OCI-LY1 (cell line): ENCODE measurements at regions not wholly inside any gene's neighbourhood (a gene's known extent, or its start where the extent isn't known, plus 50 kb on each side); places are given as distances from the start of the nearest gene placed in this dataset.

Experiments used
- H2AFZ ChIP-seq: fragments of 200-600 bp; sonication (generic), shearing (Covaris generic); 2 replicates; pipeline ENCODE4 v1.6.0; 2014; ENCODE audit warnings: antibody characterized with exemption, mild to moderate bottlenecking, low read length
- H3F3A ChIP-seq: fragments of 200-600 bp; sonication (generic), shearing (Covaris generic); 2 replicates; pipeline ENCODE4 v1.6.0; 2014; ENCODE audit warnings: mild to moderate bottlenecking, antibody characterized with exemption, low read length, moderate library complexity; ENCODE audit not compliant: insufficient read depth
- H3K27ac ChIP-seq: fragments of 200-600 bp; sonication (generic); 2 replicates; pipeline ENCODE4 v1.5.1; 2014; ENCODE audit warnings: low read length, mixed run types, mild to moderate bottlenecking, low read depth; ENCODE audit not compliant: poor library complexity, severe bottlenecking
- H3K27me3 ChIP-seq: fragments of 200-600 bp; sonication (generic); 2 replicates; pipeline ENCODE4 v1.6.0; 2014; ENCODE audit warnings: antibody characterized with exemption, mild to moderate bottlenecking, low read length, moderate library complexity; ENCODE audit not compliant: insufficient read depth
- H3K36me3 ChIP-seq: fragments of 200-600 bp; sonication (generic); 2 replicates; pipeline ENCODE4 v1.6.1; 2014; ENCODE audit warnings: mild to moderate bottlenecking, antibody characterized with exemption, low read length, moderate library complexity, mixed read lengths; ENCODE audit not compliant: insufficient read depth
- H3K4me1 ChIP-seq: fragments of 200-600 bp; sonication (generic); 2 replicates; pipeline ENCODE4 v1.5.1; 2014; ENCODE audit warnings: mild to moderate bottlenecking, low read length, moderate library complexity; ENCODE audit not compliant: insufficient read depth, severe bottlenecking
- H3K4me2 ChIP-seq: fragments of 200-600 bp; sonication (generic), shearing (Covaris generic); 2 replicates; pipeline ENCODE4 v1.6.1; 2014; ENCODE audit warnings: low read length
- H3K4me3 ChIP-seq: fragments of 200-600 bp; sonication (generic); 2 replicates; pipeline ENCODE4 v1.5.1; 2014; ENCODE audit warnings: low read length, low read depth, mild to moderate bottlenecking, mixed read lengths; ENCODE audit not compliant: poor library complexity, severe bottlenecking
- H3K79me2 ChIP-seq: fragments of 200-600 bp; shearing (Covaris generic); 2 replicates; pipeline ENCODE4 v1.6.1; 2016; ENCODE audit warnings: mixed run types, low read length, mixed read lengths; ENCODE audit not compliant: insufficient read depth
- H3K9ac ChIP-seq: fragments of 200-600 bp; sonication (generic), shearing (Covaris generic); 2 replicates; pipeline ENCODE4 v1.6.1; 2014; ENCODE audit warnings: mild to moderate bottlenecking, low read length, mixed read lengths
- H3K9me2 ChIP-seq: fragments of 200-600 bp; sonication (generic), shearing (Covaris generic); 2 replicates; pipeline ENCODE4 v1.6.1; 2014; ENCODE audit warnings: low read depth, mild to moderate bottlenecking, low read length, mixed read lengths
- H3K9me3 ChIP-seq: fragments of 200-600 bp; shearing (Covaris generic); 2 replicates; pipeline ENCODE4 v1.6.1; 2014; ENCODE audit warnings: low read length, mixed read lengths
- H4K20me1 ChIP-seq: fragments of 200-600 bp; sonication (generic), shearing (Covaris generic); 2 replicates; pipeline ENCODE4 v1.6.0; 2016; ENCODE audit warnings: mild to moderate bottlenecking, low read length; ENCODE audit not compliant: insufficient read depth
- CTCF ChIP-seq: fragments of 200-600 bp; sonication (generic), shearing (Covaris generic); IDR thresholded peaks from 2 replicates; pipeline ENCODE4 v1.5.1; 2017; ENCODE audit warnings: mild to moderate bottlenecking, antibody characterized with exemption, low read length, moderate library complexity, mixed read lengths
- EZH2 ChIP-seq: fragments of 200-600 bp; sonication (generic), shearing (Covaris generic); IDR thresholded peaks from 2 replicates; pipeline ENCODE4 v1.8.0; 2017; ENCODE audit warnings: borderline replicate concordance, mixed run types, mild to moderate bottlenecking, antibody characterized with exemption, low read length, moderate library complexity, mixed read lengths

DNA sequence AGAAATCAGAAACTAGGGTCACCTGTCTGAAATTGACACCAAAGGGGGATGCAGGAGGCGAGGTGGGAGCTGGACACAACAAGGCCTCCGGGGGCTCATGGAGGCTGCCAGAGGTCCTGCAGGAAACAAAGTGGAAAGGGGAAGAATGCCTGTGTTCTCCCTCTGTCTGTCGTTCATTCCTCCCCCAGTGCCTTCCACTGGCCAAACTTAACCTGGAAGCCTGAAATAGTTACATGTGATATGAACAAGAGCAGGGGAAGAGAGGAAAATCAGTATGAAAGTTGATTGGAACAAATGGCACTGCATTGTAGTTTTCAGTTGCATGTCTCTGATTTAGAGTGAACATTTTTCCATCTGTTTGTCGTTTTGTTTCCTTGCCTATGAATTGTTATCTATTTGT is 502.0 kb upstream of the CFAP20DC start:
- H3K27ac ChIP-seq = no peak overlapping the region
- no peaks in the 10 kb centered on the region for H3K4me1 ChIP-seq
- H3K36me3 ChIP-seq = no peaks in the 10 kb centered on the region
- no peak overlapping the region for H3K9ac ChIP-seq
- H3F3A ChIP-seq = no peaks in the 10 kb centered on the region
- no peak overlapping the region for H3K4me2 ChIP-seq
- no peaks in the 10 kb centered on the region for H3K27me3 ChIP-seq
- no peaks in the 10 kb centered on the region for H3K9me2 ChIP-seq
- no peak overlapping the region for H2AFZ ChIP-seq
- H4K20me1 ChIP-seq = no peaks in the 10 kb centered on the region
- TF ChIP-seq EZH2 (no peak), CTCF (no peak)
- no peaks in the 10 kb centered on the region for H3K79me2 ChIP-seq
- H3K4me3 ChIP-seq = no peak overlapping the region
- no peaks in the 10 kb centered on the region for H3K9me3 ChIP-seq

DNA sequence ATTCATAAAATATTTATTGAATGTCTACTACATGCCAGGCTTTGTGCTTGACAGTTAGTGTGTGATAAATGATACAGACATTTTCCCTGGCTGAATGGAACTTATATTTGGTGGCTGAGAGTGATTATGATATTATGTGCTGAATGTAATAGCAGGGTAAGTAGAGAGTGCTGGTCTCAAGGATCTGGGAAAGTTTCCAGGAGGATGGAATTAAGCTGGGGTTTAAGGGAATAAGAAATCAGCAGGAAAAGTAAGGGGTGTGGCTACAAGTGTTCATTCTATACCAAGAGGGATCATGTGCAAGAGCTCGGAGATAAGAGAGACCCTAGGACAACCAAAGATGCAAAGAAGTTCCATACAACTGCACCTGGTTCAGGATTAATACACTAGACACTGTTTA is 500.1 kb upstream of the CFAP20DC start:
- no peak for TF ChIP-seq EZH2
- TF ChIP-seq CTCF = no peak
- Histone ChIP-seq H4K20me1 (no peaks in the 10 kb centered on the region), H3K9me2 (no peaks in the 10 kb centered on the region), H3K9ac (no peak overlapping the region), H3K27ac (no peak overlapping the region), H3K4me3 (no peak overlapping the region), H3F3A (no peaks in the 10 kb centered on the region), H2AFZ (no peak overlapping the region), H3K9me3 (no peaks in the 10 kb centered on the region), H3K36me3 (no peaks in the 10 kb centered on the region), H3K27me3 (no peaks in the 10 kb centered on the region), H3K4me1 (no peaks in the 10 kb centered on the region), H3K79me2 (no peaks in the 10 kb centered on the region), H3K4me2 (no peak overlapping the region)

- no peak overlapping the region for H3K27ac ChIP-seq
- H3K9ac ChIP-seq = no peak overlapping the region
- no peak overlapping the region for H2AFZ ChIP-seq
- no peak overlapping the region for H3K4me3 ChIP-seq
- H4K20me1 ChIP-seq = no peaks in the 10 kb centered on the region
- H3K4me2 ChIP-seq = no peak overlapping the region
- H3K9me3 ChIP-seq = no peaks in the 10 kb centered on the region
- H3F3A ChIP-seq = no peaks in the 10 kb centered on the region
- no peaks in the 10 kb centered on the region for H3K36me3 ChIP-seq
- H3K27me3 ChIP-seq = no peaks in the 10 kb centered on the region
- TF ChIP-seq CTCF (no peak), EZH2 (no peak)
- no peaks in the 10 kb centered on the region for H3K9me2 ChIP-seq
- H3K4me1 ChIP-seq = no peaks in the 10 kb centered on the region
- H3K79me2 ChIP-seq = no peaks in the 10 kb centered on the region
These were observed 498.0 kb upstream of the CFAP20DC start for GRCh38 chr3:59547874-59548273.
